Muscle layer of colon (tissue), 2 donors: ENCODE measurements at regions not wholly inside any gene's neighbourhood (a gene's known extent, or its start where the extent isn't known, plus 50 kb on each side); places are given as distances from the start of the nearest gene placed in this dataset.
"Not testable (repeated sequence)": the region's sequence is repeated elsewhere in the genome, so short reads cannot be mapped to it uniquely, and the experiment has no call there.

Experiments
- H3K27ac ChIP-seq: one replicate; pipeline ENCODE4 v1.7.0; 2013; ENCODE audit warnings: low read depth, mild to moderate bottlenecking, low read length, moderate library complexity
- H3K27me3 ChIP-seq, 2 donors: one replicate each; pipeline ENCODE4 v1.7.0; 2013; ENCODE audit warnings: low read length in 2 of 2, mild to moderate bottlenecking in 2 of 2; ENCODE audit not compliant: insufficient read depth in 2 of 2, control insufficient read depth in 1 of 2
- H3K36me3 ChIP-seq: one replicate; pipeline ENCODE4 v1.7.0; 2013; ENCODE audit warnings: mild to moderate bottlenecking, low read length; ENCODE audit not compliant: insufficient read depth
- H3K4me1 ChIP-seq: one replicate; pipeline ENCODE4 v1.7.0; 2013; ENCODE audit warnings: mild to moderate bottlenecking, low read length; ENCODE audit not compliant: insufficient read depth
- H3K4me3 ChIP-seq, 2 donors: one replicate each; pipeline ENCODE4 v1.7.0; 2013; ENCODE audit warnings: low read length in 2 of 2, low read depth in 1 of 2, mild to moderate bottlenecking in 1 of 2, moderate library complexity in 1 of 2
- H3K9ac ChIP-seq: one replicate; pipeline ENCODE4 v1.7.0; 2013; ENCODE audit warnings: low read length
- H3K9me3 ChIP-seq: one replicate; pipeline ENCODE4 v1.7.0; 2013; ENCODE audit warnings: mild to moderate bottlenecking, low read length
- donor health status: abdominal sarcoma.
- donor health status: Adenocarcinoma of cecum.

GRCh38 chr2:180559038-180559437, 421.4 kb upstream of the UBE2E3 start:
- H3K4me3 ChIP-seq: no peak overlapping the region
- H3K36me3 ChIP-seq: no peaks in the 10 kb centered on the region
- no peaks in the 10 kb centered on the region for H3K27me3 ChIP-seq
- no peak overlapping the region for H3K9ac ChIP-seq
- no peaks in the 10 kb centered on the region for H3K9me3 ChIP-seq
- H3K4me1 ChIP-seq: no peaks in the 10 kb centered on the region
- H3K27ac ChIP-seq: no peak overlapping the region

GRCh38 chr2:180555391-180555965, 424.9 kb upstream of the UBE2E3 start:
- Histone ChIP-seq H3K4me1 (peaks cover 5% of the 10 kb centered on the region), H3K4me3 (no peak overlapping the region)

GRCh38 chr2:180554330-180554729, 426.1 kb upstream of the UBE2E3 start:
- Histone ChIP-seq H3K27me3 (no peaks in the 10 kb centered on the region), H3K27ac (no peak overlapping the region), H3K9ac (no peak overlapping the region), H3K36me3 (no peaks in the 10 kb centered on the region), H3K4me1 (peaks cover 5% of the 10 kb centered on the region), H3K9me3 (no peaks in the 10 kb centered on the region), H3K4me3 (no peak overlapping the region)

More at GRCh38 chr2:180555391-180555965, 424.9 kb upstream of the UBE2E3 start:
- Histone ChIP-seq H3K36me3 (no peaks in the 10 kb centered on the region), H3K9ac (no peak overlapping the region), H3K9me3 (no peaks in the 10 kb centered on the region), H3K27ac (no peak overlapping the region), H3K27me3 (no peaks in the 10 kb centered on the region)

DNA sequence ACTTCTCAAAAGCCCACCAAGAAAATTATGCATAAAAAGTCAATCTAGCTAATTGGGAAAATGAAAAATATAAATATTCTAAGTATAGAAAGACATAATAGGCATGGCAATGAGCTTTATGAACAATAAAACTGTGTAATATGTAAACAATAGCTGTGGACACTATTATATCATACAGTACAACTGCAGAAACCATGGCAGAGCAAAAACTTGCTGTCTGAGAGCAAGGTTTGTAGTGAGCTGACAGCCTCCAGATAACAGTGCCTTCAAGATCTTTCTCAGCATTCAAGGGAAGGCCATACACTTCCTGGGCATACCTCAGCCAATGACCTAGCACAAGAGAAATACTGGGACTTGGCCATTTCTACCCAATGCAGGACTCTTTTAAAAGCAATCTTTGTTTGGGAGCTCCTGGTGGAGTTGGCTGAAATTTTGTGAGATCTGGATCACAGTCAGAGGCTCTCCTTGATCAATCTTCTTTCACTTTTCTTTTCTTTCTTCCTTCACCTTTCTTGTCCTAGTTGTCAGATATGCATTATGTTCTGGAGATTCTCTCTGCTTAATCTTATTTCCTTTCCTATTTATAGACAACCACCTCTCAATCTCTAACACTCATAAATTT, 427.2 kb upstream of the UBE2E3 start:
- no peak overlapping the region for H3K4me3 ChIP-seq

GRCh38 chr2:180542511-180542910, 437.9 kb upstream of the UBE2E3 start:
- Histone ChIP-seq H3K4me3 (no peak overlapping the region), H3K9ac (no peak overlapping the region), H3K27me3 (no peaks in the 10 kb centered on the region), H3K4me1 (peaks cover 10% of the 10 kb centered on the region), H3K9me3 (no peaks in the 10 kb centered on the region), H3K36me3 (no peaks in the 10 kb centered on the region), H3K27ac (no peak overlapping the region)

More for the DNA sequence above, 427.2 kb upstream of the UBE2E3 start:
- no peaks in the 10 kb centered on the region for H3K9me3 ChIP-seq
- no peaks in the 10 kb centered on the region for H3K27me3 ChIP-seq
- H3K36me3 ChIP-seq: no peaks in the 10 kb centered on the region
- peaks cover 5% of the 10 kb centered on the region for H3K4me1 ChIP-seq
- H3K9ac ChIP-seq: no peak overlapping the region
- no peak overlapping the region for H3K27ac ChIP-seq

- H3K4me3 ChIP-seq: no peak overlapping the region
- no peaks in the 10 kb centered on the region for H3K27me3 ChIP-seq
- H3K27ac ChIP-seq: no peak overlapping the region
- peaks cover 10% of the 10 kb centered on the region for H3K4me1 ChIP-seq
- H3K9ac ChIP-seq: no peak overlapping the region
- H3K36me3 ChIP-seq: no peaks in the 10 kb centered on the region
- H3K9me3 ChIP-seq: no peaks in the 10 kb centered on the region
Measured at GRCh38 chr2:180540761-180541160, 439.6 kb upstream of the UBE2E3 start.

DNA sequence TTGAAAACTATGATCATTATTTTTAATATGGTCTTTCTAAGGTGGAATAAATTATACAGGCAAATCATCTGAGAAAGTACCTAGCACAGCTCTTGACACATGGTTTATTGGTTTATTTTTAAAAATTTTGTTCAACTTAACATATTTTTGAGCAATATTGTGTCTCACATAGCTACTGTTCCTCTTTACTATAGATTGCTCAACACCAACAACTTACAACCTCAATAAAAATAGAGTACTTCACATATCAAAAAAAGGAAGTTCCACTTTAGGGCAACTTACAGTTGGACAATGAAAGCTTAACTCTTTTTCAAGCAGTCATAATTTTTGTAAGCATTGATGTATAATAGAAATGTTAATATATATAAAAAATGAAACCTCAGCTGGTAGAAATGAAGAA, 440.9 kb upstream of the UBE2E3 start:
- Histone ChIP-seq H3K9ac (no peak overlapping the region), H3K27ac (no peak overlapping the region), H3K27me3 (no peaks in the 10 kb centered on the region), H3K36me3 (no peaks in the 10 kb centered on the region), H3K9me3 (no peaks in the 10 kb centered on the region), H3K4me1 (peaks cover 11% of the 10 kb centered on the region), H3K4me3 (no peak overlapping the region)

- H3K27me3 ChIP-seq: no peaks in the 10 kb centered on the region
- H3K27ac ChIP-seq: no peak overlapping the region
- no peak overlapping the region for H3K9ac ChIP-seq
- no peaks in the 10 kb centered on the region for H3K36me3 ChIP-seq
- no peaks in the 10 kb centered on the region for H3K9me3 ChIP-seq
- no peak overlapping the region for H3K4me3 ChIP-seq
- peaks cover 11% of the 10 kb centered on the region for H3K4me1 ChIP-seq
Measured at GRCh38 chr2:180535289-180535688, 445.1 kb upstream of the UBE2E3 start.

- not testable (repeated sequence) for H3K9ac ChIP-seq, H3K27ac ChIP-seq, H3K4me3 ChIP-seq, H3K36me3 ChIP-seq, H3K27me3 ChIP-seq, H3K9me3 ChIP-seq
- peaks cover 11% of the 10 kb centered on the region for H3K4me1 ChIP-seq
Measured at GRCh38 chr2:180531787-180532186, 448.6 kb upstream of the UBE2E3 start.

DNA sequence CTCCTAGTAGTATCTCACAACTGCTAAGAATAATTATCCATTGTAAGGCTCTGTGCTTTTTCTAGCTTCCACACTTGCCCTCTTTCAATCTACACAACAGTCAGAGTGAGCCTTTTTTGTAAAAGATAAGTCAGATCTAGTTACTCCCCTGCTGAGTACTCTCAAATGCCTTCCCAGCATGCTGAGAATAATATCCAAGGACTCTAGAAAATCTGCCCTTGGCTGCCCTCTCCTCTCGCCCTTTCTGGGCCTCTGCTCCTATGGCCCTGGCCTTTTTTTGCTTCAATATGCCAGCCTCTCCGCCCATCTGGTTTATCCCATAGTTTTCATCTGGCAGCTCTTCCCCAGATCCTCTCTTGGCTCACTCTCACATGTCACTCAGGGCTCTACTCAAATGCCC, 455.9 kb upstream of the UBE2E3 start:
- H3K4me1 ChIP-seq: no peaks in the 10 kb centered on the region
- no peak overlapping the region for H3K27ac ChIP-seq

DNA sequence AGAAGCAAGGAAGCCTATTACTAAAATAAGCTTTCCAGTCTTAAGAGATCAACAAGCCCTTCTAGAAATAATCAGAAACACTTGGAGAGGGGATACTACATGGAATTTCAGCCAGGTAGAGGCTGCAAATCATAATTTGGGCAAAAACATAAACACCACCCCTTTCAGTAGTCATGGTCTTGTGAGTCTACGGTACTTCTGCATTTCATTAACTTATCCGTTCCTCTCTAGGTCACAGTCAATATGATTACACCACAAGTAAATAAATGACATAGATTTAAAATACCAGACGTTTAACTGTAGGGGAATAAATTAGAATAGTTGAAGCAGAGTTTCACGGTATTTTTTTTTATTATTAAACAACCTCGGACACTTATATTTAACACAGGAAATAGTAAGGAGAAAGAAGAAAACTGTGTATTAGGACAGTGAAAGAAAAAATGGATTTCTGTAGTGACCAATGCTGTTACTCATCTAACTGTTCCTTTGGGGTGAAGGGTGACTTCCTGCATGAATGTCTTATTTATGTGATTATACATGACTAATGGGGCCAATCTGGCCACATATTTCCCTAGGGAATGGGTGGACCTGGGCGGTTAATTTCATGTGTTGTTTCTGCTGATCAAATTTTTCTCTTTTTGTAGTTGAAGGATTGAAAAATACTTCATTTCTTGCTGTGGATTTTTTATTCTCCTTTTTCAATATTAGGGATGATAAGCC, 456.6 kb upstream of the UBE2E3 start:
- peak overlapping the region; percentile 4 for H3K27ac ChIP-seq
- H3K4me3 ChIP-seq: no peak overlapping the region
- no peaks in the 10 kb centered on the region for H3K36me3 ChIP-seq
- H3K9ac ChIP-seq: no peak overlapping the region
- H3K4me1 ChIP-seq: no peaks in the 10 kb centered on the region
- no peaks in the 10 kb centered on the region for H3K27me3 ChIP-seq
- H3K9me3 ChIP-seq: no peaks in the 10 kb centered on the region

More for the DNA sequence above, 455.9 kb upstream of the UBE2E3 start:
- H3K27me3 ChIP-seq: no peaks in the 10 kb centered on the region
- H3K36me3 ChIP-seq: no peaks in the 10 kb centered on the region
- H3K4me3 ChIP-seq: no peak overlapping the region
- no peaks in the 10 kb centered on the region for H3K9me3 ChIP-seq
- H3K9ac ChIP-seq: no peak overlapping the region
